DMS153 treated with DMSO at 0.1 percent for 48 hours (cell line): ENCODE measurements at regions not wholly inside any gene's neighbourhood (a gene's known extent, or its start where the extent isn't known, plus 50 kb on each side); places are given as distances from the start of the nearest gene placed in this dataset.
"Not testable (repeated sequence)": the region's sequence is repeated elsewhere in the genome, so short reads cannot be mapped to it uniquely, and the experiment has no call there.

ENCODE experiments used
- DNase-seq: peaks from one replicate; lab custom pipeline; 2025; ENCODE audit not compliant: unreplicated experiment; lab: John Stamatoyannopoulos, UW

DNA sequence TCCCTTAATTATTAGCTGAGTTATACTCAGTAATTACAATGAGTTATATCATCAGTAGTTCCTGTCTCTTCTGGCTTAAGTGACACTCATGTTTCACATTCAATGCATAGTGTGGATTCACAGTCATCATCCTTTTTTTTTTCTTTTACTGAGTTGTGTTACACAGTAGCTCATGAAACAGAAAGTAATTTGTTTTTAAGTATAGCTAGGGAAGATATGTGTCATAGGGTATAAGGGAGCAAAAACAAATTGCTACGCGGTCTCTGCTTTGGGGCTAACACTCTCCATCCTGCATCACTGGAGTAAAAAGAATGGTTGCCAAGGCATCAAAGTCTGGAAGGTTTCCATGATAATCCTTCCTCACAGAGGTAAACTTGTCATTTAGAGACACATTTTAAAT lies 971.7 kb upstream of the NCAM2 start:
- no peak for DNase-seq

DNA sequence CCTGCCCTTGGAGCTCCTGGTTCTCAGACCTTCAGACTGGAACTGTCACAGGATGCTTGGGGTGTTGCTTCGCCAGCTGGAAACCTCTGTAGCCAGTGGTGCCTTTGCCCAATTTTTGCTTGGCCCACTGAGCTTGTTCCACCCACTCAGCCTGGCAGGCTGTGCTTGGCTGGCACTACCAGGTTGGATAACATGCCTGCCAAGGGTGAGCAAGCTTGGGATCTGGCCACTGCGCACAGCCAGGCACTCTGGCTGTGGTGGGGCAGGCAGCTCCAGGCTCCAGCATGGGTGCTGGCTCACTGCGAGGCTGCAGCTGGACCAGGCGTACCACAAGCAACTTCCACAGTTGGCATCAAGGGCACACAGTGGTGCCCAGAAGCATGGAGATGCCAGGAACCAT lies 967.8 kb upstream of the NCAM2 start:
- DNase-seq = no peak

DNA sequence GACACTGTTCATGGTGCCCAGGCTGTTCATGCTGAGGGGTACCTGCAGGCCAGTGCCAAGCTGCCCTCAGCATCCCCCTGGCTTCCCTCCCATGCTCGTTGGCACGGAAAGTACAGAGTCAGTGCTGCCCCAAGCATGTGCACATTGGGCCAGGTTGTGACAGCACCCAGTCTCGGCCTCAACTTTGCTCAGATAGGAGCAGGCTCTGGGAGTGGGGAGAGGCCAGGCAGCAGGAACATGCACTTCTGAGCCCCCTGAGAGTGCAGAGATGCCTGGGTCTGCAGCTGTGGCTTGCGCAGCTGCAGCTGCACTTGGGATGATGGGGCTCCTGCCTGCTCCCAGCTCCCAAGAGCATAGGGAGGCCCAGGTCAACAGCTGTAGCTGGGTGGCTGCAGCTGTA lies 966.4 kb upstream of the NCAM2 start:
- no peak for DNase-seq

DNA sequence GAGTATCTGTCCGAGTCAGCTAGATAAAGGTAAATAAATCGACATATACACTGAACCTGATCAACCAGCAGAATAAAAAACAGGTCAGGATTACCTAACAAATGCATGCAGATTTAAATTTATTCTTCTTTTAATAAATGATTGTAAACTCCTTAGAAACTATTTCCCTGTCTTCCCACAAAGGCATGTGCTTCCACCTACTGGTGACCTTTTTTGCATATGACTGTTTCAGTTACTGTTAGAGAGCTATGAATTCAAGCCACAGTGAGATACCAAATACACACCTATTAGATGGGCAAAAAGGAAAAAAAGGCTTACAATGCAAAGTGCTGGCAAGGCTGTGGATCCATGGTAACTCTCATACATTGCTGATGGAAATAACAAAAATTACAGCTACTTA lies 957.4 kb upstream of the NCAM2 start:
- no peak for DNase-seq

DNA sequence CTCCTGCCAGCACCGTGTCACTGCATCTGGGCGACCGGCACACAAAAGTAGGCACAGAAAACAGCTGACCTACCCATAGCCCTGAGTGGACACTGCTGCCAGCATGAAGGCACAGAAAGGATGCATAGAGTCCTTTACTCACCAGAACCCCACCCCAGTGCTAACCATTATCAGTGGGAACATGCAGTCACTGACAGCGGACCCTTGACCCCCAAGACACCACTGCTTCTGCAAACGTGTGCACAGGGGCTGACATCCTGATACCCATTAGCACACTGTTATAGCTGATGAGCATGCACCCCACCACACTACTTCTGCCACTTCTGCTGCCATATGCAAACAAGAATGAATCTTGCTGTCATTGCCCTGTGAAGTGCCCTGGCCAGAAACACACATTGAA lies 953.0 kb upstream of the NCAM2 start:
- no peak for DNase-seq

DNA sequence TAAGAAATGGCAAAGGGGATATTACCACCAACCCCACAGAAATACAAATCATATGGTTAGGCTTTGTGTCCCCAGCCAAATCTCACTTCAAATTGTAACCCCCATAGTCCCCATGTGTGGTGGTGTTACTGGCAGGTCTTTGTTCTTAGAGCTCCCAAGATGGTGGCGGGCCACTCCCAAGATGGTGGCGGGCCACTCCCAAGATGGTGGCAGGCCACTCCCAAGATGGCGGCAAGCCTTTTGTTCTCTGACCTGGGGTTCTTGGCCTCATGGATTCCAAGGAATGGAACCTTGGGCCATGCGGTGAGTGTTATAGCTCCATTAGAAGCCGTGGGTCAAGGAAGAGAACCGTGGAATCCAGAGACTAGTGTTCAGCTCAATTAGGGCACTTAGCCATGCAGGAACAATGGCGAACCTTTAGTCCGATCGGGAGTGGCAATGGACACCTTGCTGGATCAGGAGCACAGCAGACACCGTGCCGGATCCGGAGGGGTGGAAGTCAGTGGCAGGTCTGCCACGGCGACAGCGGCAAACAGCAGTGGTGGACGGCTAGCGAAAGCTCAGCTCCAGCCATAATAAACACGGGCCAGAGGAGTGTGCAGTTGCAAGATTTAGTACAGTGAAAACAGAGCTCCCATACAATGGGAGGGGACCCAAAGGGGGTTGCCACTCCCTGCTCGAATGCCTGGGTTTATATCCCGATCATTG lies 949.9 kb upstream of the NCAM2 start:
- DNase-seq = not testable (repeated sequence)

DNA sequence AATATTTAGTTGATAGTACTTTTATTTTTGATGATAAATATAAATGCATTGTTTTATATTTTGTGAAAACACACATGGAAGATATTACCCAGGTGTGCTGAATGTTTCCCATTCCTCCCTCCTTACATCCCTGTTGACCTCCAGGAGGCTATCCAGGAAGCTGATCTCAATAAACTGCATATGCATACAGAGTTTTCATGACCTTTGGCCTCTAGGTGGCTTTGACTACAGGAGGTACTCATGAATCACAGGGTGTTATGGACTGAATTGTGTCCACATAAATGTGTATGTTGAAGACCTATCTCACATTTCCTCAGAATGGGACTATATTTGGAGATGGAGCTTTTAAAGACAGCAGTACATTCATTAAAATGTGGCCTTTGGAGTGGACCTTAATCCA lies 914.9 kb upstream of the NCAM2 start:
- DNase-seq = no peak

DNA sequence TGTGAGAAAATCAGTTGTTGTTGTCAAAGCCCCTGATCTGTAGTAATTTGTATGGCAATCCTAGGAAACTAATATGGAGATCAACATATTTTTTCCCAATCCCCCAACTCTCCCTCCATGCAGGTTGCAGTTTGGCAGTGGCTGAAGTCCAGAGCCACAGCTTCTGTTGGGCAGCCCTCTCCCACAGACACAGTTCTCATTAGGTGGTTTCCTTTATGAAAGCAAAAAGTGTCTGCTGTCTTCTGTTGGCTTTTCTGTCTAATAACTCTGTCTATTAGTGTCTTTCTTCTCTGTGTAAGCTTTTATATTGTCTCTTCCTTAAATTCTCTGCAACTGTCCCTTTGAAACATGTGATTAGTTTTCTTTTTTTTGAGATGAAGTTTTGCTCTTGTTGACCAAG lies 914.3 kb upstream of the NCAM2 start:
- DNase-seq = no peak

DNA sequence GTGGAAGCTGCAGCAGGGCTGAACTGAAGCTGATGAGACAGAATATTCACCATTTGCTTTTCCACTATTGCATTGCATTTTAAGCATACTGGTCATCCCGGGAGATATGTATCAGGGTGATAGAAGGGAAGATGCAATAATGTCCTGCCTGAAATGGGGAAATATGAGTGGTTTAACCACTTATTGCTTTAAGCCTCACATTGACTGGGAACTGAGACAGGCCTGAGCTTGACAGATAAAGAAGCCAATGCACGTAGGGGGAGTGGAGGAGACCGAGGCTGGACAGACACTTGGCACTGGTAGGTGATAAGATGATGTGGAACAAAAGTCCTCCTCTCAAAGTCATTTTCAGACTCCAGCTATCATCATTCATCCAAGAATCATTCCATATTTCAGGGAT lies 911.7 kb upstream of the NCAM2 start:
- no peak for DNase-seq

DNA sequence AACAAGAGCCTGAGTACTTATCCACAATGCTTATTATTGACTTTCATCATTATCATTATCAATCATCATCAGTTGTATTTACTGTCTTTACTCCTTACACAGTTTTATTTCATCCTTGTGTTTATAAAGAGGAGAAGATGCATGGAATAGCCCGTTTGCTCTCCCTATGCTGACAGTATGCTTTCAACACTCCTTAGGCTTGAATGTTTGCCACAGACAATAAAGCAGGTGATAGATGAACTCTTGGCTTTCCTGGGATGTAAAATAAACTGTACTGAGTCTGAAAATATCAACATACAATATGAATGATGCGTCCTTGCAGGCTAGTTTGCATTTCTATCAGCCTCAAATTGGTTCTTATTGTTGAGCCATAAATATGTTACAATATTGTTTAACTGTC lies 891.8 kb upstream of the NCAM2 start:
- no peak for DNase-seq

DNA sequence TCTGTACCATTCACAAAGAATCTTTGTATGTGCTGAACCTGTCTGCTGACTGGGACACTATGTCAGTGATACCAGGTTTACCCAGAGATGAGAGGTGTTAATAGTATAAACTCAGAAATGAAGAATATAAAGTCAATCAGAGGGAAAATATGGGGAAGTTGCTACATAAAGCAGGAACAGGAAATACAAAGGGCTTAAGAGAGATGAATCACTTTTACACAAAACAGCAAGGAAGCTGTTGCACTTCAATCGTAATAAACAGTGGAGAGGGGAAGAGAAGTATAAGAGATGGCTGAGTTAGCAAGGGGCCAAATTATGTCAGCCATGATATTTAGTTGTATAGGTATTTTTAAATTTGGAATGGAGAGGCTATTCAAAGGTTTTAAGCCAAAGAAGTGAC lies 890.2 kb upstream of the NCAM2 start:
- DNase-seq = no peak

DNA sequence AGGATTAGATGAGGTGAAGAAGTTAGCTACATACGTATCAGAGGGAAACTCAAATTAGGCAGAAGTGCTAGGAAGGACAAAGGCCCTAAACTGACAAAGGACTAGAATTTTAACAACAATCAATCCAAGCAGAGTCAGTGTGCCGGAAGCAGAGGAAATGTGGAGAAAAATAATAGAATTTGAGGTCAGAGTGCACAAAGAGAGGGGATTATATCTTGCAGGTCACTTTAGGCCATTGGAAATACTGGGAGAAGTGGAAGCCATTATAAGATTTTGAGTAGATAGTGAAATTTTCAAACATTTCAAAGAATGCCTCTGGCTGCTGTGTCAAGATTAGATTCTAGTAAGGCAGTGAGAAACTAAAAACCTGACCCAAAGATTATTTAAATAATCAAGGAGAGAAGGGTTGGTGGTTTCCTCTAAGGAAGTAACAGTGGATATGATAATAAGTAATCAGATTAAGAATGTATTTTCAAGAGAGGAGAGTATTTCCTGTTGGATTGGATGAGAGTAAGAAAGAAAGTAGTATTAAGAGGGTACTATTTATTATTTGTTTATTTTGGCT lies 889.2 kb upstream of the NCAM2 start:
- no peak for DNase-seq

DNA sequence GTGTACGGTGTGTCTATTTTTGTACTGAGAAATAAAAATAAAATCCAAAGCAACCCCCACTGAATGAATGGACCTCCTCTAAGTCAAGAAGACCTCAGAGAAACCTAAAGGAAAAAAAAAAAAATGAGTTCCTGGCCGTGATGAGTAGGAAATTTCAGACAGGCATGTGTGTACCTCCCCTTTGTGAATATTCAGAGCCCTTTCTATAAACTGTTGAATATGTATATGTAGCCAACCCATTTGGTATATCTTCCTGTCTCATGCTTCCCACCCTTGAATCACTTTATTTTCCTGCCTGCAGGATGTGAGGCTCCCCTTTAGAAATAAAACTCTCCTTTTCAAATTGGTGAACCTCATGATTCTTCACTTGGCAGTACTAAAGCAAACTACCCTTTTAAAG lies 887.8 kb upstream of the NCAM2 start:
- DNase-seq = no peak

DNA sequence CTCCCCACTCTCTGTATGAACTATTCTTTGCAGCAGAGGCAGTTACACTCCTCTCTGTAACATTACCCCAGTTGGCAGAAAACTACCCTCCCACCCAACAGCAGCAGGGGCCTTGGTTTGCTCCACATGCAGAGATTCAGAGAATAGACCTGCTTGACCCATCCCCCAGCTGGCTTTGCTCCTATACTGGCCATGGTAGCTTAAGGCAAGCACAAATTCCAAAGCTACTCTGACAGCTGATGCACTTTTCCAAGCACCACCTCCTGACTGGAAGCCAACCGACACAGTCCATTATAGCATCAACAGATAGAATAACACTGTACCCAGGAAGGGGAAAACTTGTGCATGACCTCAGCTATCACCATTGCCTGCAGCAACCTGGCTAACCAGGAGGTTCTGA lies 846.5 kb upstream of the NCAM2 start:
- no peak for DNase-seq

DNA sequence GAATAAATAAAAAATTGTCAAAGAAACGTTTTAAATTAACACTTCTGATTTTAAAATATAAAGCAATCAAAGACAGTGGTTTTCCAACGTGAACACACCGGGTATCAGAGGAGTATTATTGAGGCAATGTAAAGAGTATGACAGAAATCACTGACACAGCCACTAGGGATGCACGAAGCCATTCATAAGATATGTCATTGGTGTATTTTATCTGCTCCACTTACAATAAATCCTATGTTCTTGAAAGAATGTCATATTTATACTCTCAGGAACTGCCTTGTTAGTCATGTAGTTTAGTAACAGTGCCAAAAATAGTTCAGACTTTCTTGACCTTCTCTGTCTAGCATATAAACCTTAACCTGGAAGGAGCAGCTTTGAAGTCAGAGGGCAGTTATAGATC lies 835.0 kb upstream of the NCAM2 start:
- DNase-seq = no peak

DNA sequence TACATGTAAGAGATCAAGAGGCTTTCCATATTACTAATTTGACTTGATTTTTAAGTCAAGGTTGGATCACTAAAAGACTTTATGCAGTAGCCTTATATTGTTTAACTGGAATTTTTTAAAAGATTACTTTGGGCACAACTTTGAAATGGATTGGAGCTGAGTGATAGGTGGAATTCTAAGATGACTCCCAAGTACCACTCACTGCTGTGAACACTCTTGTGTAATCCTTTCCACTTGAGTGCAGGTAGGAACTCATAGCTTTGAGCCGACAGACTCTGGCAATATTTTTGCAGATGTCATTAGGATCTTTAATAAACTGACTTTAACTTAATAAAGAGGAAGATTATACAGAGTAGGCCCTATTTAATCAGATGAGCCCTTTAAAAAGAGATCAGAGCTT lies 831.1 kb upstream of the NCAM2 start:
- no peak for DNase-seq

DNA sequence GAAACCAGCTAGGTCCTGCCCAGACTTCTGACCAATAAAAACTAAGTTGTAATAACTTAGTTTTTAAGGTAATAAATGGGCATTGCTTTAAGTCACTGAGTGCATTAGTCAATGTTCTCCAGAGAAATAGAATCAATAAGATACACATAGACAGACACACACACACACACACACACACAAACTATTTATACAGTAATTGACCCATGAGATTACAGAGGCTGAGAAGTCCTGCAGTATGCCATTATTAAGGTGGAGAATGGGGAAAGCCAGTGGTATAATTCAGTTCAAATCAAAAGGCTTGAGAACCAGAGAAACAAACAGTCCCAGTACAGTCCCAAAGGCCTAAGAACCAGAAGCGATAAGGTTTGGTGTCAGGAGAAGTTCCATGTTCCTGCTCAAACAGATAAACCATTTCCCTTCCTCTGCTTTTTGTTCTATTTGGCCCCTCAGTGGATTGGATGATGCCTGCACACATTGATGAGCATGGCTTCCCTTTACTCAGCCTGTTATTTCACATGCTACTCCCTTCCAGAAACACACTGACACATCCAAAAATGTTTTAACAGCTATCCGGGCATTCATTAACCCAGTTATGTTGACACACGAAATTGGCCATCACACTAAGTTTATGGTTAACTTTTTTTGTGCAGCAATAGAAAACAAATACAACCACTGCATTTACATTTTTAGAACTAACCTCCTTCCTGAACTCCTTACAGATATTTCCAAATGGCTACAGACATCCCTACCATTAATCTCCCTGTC lies 828.2 kb upstream of the NCAM2 start:
- no peak for DNase-seq

DNA sequence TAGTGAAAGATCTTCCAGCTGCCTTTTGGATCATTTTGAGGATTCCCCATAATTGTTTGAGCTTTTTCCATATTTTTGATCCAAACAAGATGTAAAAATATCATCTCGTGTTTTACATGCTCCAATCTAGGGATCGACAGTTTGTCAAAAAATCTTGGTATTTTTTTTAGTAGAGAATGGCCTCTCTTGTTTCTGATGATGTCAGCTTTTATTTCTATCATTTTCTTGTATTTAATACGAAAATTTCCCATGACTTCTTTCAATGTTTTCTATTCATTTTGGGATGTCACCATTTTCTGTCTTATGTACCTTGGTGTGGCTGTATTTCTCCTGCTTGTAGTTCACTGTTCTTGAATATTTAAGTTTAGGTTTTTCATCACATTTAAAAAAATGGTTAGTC lies 812.0 kb upstream of the NCAM2 start:
- DNase-seq = no peak

DNA sequence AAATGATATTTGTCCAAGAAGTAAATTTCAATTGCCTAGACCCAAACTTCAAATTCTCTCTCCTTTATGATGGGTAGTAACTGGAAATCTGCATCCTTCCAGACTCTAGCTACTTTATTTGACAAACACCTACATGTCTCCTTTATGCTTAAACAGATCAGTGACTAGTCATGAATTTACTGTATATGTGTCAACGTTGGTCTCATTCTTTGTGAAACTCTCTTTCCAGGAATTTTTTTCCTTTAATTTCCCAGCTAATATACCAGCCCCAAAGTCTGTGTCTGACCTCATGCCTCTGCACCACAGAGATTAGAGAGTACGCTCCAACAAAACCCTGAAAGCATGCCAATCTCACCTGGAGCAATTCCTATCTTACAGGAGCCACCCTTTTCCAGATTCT lies 811.2 kb upstream of the NCAM2 start:
- DNase-seq = no peak

DNA sequence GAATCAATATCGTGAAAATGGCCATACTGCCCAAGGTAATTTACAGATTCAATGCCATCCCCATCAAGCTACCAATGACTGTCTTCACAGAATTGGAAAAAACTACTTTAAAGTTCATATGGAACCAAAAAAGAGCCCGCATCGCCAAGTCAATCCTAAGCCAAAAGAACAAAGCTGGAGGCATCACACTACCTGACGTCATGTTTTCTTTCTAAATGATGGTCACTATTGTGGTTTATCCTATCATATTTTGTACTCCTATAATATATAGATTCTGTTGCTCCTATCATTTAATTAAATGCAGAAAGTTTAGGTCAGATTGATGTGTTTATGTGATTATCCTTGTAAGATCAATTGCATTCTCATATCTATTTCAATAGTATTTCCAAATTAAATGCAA lies 796.9 kb upstream of the NCAM2 start:
- DNase-seq = not testable (repeated sequence)

DNA sequence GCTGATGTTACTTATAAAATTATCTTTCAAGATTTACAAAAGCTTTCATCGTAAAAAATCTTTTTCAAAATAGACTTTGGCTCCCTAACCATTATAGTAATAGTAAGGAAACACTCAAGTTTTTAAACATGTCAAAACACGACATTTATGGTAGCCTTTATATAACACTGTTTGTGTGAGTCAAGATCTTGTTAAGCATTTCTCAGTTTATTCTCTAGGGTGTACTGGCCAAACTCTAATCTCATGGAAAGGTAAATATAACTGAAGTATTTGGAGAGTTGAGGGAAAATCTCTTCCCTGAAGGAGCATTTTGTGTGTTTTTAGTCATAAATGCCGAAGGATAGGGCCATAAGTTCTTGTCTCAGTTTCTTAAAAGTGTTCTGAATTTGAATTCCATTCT lies 790.9 kb upstream of the NCAM2 start:
- no peak for DNase-seq

DNA sequence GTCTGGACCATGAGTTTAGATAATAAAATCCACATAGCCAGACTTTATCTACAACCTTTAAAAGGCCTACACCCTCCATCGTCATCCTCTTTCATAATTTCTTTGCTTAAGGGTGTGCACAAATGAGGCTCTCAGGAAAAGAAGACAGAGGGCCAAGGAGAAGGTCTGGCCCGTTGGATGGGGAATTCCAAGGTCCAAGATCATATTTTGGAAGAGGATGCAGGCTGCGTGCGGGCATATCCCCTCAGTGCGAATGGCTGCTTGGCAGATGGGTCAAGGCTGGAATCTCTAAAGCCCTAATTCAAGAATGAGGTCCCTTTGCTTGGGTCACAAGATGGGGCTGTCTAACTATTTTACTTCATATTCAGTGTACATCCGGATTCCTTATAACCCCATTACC lies 782.2 kb upstream of the NCAM2 start:
- DNase-seq = no peak

DNA sequence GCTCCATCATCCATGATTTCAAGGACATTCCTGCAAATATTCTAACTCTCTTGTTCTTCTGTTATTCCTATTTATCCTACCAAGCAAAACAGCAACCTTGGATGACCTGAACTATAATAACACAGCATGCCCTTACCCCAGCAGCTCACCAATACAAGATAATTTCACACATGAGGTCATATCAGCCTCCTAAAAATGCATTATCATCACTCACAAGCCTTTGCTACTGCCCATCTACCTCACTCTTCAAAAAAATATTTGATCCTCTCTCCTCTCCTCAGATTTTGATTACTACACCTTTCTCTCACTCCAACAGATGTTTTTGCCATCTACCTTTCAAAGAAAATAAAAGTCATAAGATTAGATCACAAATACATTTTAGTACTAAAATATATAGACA lies 777.6 kb upstream of the NCAM2 start:
- no peak for DNase-seq
